Large intestine (tissue), 3 donors: ENCODE measurements at regions not wholly inside any gene's neighbourhood (a gene's known extent, or its start where the extent isn't known, plus 50 kb on each side); places are given as distances from the start of the nearest gene placed in this dataset.

Source experiments
- DNase-seq, 2 donors: peaks; one replicate each; pipeline versions ENCODE4 v3.0.0 to v3.0.0-alpha.2; 2013
- H3K27ac ChIP-seq: one replicate; pipeline ENCODE4 v1.5.1; 2013; ENCODE audit warnings: low read length
- H3K27me3 ChIP-seq: 2 replicates; pipeline ENCODE4 v1.6.1; 2013; ENCODE audit warnings: low read length; ENCODE audit not compliant: control insufficient read depth, insufficient read depth
- H3K36me3 ChIP-seq: 2 replicates; pipeline ENCODE4 v1.6.1; 2013; ENCODE audit warnings: low read length; ENCODE audit not compliant: control insufficient read depth, insufficient read depth
- H3K4me1 ChIP-seq: one replicate; pipeline ENCODE4 v1.6.1; 2013; ENCODE audit warnings: low read length; ENCODE audit not compliant: control insufficient read depth, insufficient read depth
- H3K4me3 ChIP-seq: one replicate; pipeline ENCODE4 v1.5.1; 2013; ENCODE audit warnings: low read length
- H3K9me3 ChIP-seq: one replicate; pipeline ENCODE4 v1.6.1; 2013; ENCODE audit warnings: mild to moderate bottlenecking, low read depth, low read length, moderate library complexity; ENCODE audit not compliant: control insufficient read depth
- WGBS: methylation state at CpG from one replicate; pipeline ENCODE4 v1.1.5; 2013; ENCODE audit warnings: low lambda C conversion rate; ENCODE audit not compliant: insufficient coverage; 5-methylcytosine and 5-hydroxymethylcytosine counted together

- Histone ChIP-seq H3K27me3 (no peaks in the 10 kb centered on the region), H3K4me1 (peaks cover 12% of the 10 kb centered on the region), H3K36me3 (no peaks in the 10 kb centered on the region), H3K4me3 (no peak overlapping the region), H3K9me3 (no peaks in the 10 kb centered on the region), H3K27ac (no peak overlapping the region)
- WGBS = no CpG with 5 or more reads among the region's 8 CpGs
- DNase-seq = no peak
Observed at GRCh38 chr20:51862796-51863195, 60.5 kb upstream of the SALL4 start.

DNA sequence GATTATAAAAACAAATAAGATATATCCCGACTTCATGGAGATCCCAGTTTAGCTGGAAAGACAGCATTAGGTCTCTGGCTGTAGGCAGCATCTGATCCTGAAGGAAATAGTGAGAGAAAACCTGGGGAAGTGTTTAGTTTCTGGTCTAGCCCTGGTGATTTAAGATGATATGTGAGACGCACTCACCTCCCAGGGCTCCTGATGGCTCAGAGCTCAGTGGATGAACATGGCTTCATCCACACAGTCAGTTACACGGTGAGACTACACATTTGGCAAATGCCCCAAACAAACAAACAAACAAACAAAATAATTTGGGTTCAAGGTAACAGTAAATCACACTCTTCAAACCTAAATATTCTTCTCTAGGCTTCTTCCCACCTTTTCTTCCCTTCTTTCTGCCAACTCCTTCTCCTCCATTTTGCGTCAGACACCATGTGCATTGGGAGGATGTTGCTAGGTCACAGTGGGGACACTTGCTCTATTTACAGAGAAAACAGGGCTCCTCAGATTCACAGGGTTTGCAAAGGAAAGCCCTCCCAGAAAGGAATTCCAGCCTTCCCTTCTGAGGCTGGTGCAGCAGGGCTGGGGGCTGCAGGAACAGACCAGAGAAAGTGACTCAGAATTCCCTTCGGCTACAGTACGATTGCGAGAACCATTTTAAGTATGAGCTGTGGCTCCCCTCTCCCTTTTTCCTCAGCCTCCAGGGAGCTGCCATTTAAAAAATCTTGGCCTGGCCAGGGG lies 59.6 kb upstream of the SALL4 start:
- H3K36me3 ChIP-seq = no peaks in the 10 kb centered on the region
- peaks cover 12% of the 10 kb centered on the region for H3K4me1 ChIP-seq
- WGBS = no CpG with 5 or more reads among the region's 7 CpGs
- DNase-seq = no peak
- H3K27me3 ChIP-seq = no peaks in the 10 kb centered on the region
- no peaks in the 10 kb centered on the region for H3K9me3 ChIP-seq
- H3K27ac ChIP-seq = no peak overlapping the region
- H3K4me3 ChIP-seq = no peak overlapping the region

GRCh38 chr20:51860111-51860882 lies 58.0 kb upstream of the SALL4 start:
- H3K4me1 ChIP-seq = peaks cover 15% of the 10 kb centered on the region
- H3K27me3 ChIP-seq = no peaks in the 10 kb centered on the region
- H3K27ac ChIP-seq = peak overlapping the region; percentile 61
- H3K36me3 ChIP-seq = no peaks in the 10 kb centered on the region
- WGBS = 13% methylated on average over 1 of the region's 5 CpGs
- no peak overlapping the region for H3K4me3 ChIP-seq
- peak; percentile 64 to 90 for DNase-seq
- no peaks in the 10 kb centered on the region for H3K9me3 ChIP-seq

- Histone ChIP-seq H3K27me3 (no peaks in the 10 kb centered on the region), H3K4me1 (peaks cover 15% of the 10 kb centered on the region), H3K36me3 (no peaks in the 10 kb centered on the region), H3K4me3 (no peak overlapping the region), H3K27ac (no peak overlapping the region), H3K9me3 (no peaks in the 10 kb centered on the region)
- WGBS = 100% methylated on average over 1 of the region's 3 CpGs
- no peak for DNase-seq
Observed at GRCh38 chr20:51856432-51856831, 54.1 kb upstream of the SALL4 start.

GRCh38 chr20:51854921-51855320 lies 52.6 kb upstream of the SALL4 start:
- 35% methylated on average over 3 of the region's 6 CpGs for WGBS
- no peaks in the 10 kb centered on the region for H3K36me3 ChIP-seq
- no peak overlapping the region for H3K4me3 ChIP-seq
- H3K4me1 ChIP-seq = peaks cover 9% of the 10 kb centered on the region
- H3K27me3 ChIP-seq = no peaks in the 10 kb centered on the region
- no peaks in the 10 kb centered on the region for H3K9me3 ChIP-seq
- peak in 1 of 2 donors; percentile 50 for DNase-seq
- H3K27ac ChIP-seq = no peak overlapping the region
